ENCODE measurements at regions not wholly inside any gene's neighbourhood (a gene's known extent, or its start where the extent isn't known, plus 50 kb on each side); places are given as distances from the start of the nearest gene placed in this dataset.

GRCh38 chr2:150280231-150280630 is 207.2 kb downstream of the RND3 start:
- Histone ChIP-seq H3K79me2 (ENCODE audit: insufficient read depth, low read length) (no peaks in the 10 kb centered on the region), H3K4me1 (ENCODE audit: control insufficient read depth in 1 of 2, insufficient read depth in 2 of 2, low read length in 2 of 2) (no peaks in the 10 kb centered on the region), H3K27me3 (ENCODE audit: insufficient read depth, low read length) (no peaks in the 10 kb centered on the region), H3K27ac (ENCODE audit: low read depth, low read length) (no peak overlapping the region), H3K4me2 (ENCODE audit: low read length) (no peak overlapping the region), H3K36me3 (ENCODE audit: control insufficient read depth in 1 of 2, insufficient read depth in 2 of 2, low read length in 2 of 2) (no peaks in the 10 kb centered on the region), H3K4me3 (replicated peaks in 1 of 2; ENCODE audit: low read depth in 1 of 2, low read length in 2 of 2) (no peak overlapping the region), H3K9me2 (ENCODE audit: insufficient read depth) (no peaks in the 10 kb centered on the region), H2AFZ (ENCODE audit: low read depth, low read length, poor library complexity, severe bottlenecking) (no peak overlapping the region), H3K9me3 (ENCODE audit: control insufficient read depth in 1 of 2, insufficient read depth in 1 of 2, low read depth in 1 of 2, low read length in 2 of 2) (0 out of 4 replicates have a peak, but pooled peaks cover 0 to 2% of the 10 kb centered on the region in 2 experiments), H3K9ac (ENCODE audit: low read length) (no peak overlapping the region), H4K20me1 (ENCODE audit: insufficient read depth) (no peaks in the 10 kb centered on the region)
- POLR2A ChIA-PET, result no interaction called here
- BruUV-seq (replicated peaks), result no TSS peak
- intact Hi-C loops (cut with micrococcal nuclease), result no loop called here
- RAD21 ChIA-PET (ENCODE audit: low non-redundant PET in 1 of 2, low total read pairs in 2 of 2, uncharacterized antibody in 2 of 2, unreplicated experiment in 2 of 2), result no interaction called here
- CTCF ChIA-PET, result no interaction called here
- no peak for ATAC-seq
- no peak for DNase-seq (ENCODE audit: low read depth, low spot score)
- TF ChIP-seq ZFX (IDR thresholded peaks at IDR 0.05) (no peak), SRF (IDR thresholded peaks at IDR 0.05; ENCODE audit: low read depth) (no peak), CEBPB (IDR thresholded peaks at IDR 0.05; ENCODE audit: low read depth) (no peak), REST (IDR thresholded peaks at IDR 0.05; ENCODE audit: low read depth) (no peak), TCF7L2 (IDR thresholded peaks at IDR 0.05; ENCODE audit: borderline replicate concordance, extremely low read depth, insufficient read depth, insufficient read length) (no peak), RAD21 (IDR thresholded peaks at IDR 0.05; ENCODE audit: low read depth) (no peak), EGR1 (IDR thresholded peaks at IDR 0.05; ENCODE audit: low read depth) (no peak), SP1 (IDR thresholded peaks at IDR 0.05; ENCODE audit: low read depth) (no peak), CBX3 (IDR thresholded peaks at IDR 0.05; ENCODE audit: low read depth) (no peak), MAX (IDR thresholded peaks at IDR 0.05) (no peak)
- TF ChIP-seq, protein P1, sequence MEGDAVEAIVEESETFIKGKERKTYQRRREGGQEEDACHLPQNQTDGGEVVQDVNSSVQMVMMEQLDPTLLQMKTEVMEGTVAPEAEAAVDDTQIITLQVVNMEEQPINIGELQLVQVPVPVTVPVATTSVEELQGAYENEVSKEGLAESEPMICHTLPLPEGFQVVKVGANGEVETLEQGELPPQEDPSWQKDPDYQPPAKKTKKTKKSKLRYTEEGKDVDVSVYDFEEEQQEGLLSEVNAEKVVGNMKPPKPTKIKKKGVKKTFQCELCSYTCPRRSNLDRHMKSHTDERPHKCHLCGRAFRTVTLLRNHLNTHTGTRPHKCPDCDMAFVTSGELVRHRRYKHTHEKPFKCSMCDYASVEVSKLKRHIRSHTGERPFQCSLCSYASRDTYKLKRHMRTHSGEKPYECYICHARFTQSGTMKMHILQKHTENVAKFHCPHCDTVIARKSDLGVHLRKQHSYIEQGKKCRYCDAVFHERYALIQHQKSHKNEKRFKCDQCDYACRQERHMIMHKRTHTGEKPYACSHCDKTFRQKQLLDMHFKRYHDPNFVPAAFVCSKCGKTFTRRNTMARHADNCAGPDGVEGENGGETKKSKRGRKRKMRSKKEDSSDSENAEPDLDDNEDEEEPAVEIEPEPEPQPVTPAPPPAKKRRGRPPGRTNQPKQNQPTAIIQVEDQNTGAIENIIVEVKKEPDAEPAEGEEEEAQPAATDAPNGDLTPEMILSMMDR (IDR thresholded peaks at IDR 0.05 in 2 of 3, conservative IDR thresholded peaks at IDR 0.05 in 1 of 3; ENCODE audit: borderline replicate concordance in 1 of 3, insufficient read depth in 1 of 3, low read depth in 2 of 3, low read length in 2 of 3), result no peak
- TF ChIP-seq, protein P2, sequence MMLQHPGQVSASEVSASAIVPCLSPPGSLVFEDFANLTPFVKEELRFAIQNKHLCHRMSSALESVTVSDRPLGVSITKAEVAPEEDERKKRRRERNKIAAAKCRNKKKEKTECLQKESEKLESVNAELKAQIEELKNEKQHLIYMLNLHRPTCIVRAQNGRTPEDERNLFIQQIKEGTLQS (IDR thresholded peaks at IDR 0.05), result no peak
